HG03469 (cell line): ENCODE measurements at regions not wholly inside any gene's neighbourhood (a gene's known extent, or its start where the extent isn't known, plus 50 kb on each side); places are given as distances from the start of the nearest gene placed in this dataset.
"Not testable (repeated sequence)": the region's sequence is repeated elsewhere in the genome, so short reads cannot be mapped to it uniquely, and the experiment has no call there.

Source experiments
- ATAC-seq: cut with Tn5 transposase; IDR thresholded peaks from one replicate; pipeline ENCODE4 v1.9.1; 2021; ENCODE audit warnings: mild to moderate bottlenecking, moderate library complexity, moderate number of reproducible peaks; ENCODE audit not compliant: unreplicated experiment

DNA sequence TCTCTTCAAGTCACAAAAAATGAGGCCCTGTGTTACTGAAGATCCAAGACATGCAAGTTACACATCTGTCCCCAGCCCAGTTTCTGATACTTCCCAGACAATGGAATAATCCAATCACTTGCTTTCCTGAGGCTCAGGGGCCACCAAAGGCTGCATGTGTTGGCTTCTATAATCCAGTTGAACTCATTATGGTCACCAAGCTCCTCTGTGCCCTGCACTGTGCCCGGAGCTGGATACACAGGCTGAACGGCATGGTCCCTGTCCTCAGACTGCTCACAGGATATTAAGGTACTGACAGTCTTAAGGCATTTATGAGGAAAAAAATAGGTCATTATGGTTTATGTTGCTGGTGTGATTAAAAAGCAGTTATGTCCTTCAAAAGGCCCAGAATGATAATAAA lies 117.0 kb upstream of the SYT6 start:
- no peak for ATAC-seq

DNA sequence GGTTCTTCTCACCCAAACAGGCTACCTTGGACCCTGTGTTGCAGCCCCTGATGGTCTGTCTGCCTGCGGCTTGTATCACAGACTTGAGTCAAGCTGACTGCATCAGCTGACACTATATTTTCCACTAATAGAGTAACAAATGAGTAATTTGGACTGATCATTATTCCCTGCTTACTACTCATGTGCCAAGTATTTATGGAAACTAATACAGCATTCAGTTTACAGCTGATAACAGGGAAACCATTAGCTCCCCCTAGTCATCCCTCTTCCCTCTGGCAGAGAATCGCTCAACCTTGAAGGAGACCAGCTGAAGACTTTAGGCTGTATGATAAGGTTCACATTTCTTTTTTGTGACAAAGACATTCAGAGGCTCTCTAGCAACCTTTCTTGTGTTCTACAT lies 116.6 kb upstream of the SYT6 start:
- no peak for ATAC-seq

DNA sequence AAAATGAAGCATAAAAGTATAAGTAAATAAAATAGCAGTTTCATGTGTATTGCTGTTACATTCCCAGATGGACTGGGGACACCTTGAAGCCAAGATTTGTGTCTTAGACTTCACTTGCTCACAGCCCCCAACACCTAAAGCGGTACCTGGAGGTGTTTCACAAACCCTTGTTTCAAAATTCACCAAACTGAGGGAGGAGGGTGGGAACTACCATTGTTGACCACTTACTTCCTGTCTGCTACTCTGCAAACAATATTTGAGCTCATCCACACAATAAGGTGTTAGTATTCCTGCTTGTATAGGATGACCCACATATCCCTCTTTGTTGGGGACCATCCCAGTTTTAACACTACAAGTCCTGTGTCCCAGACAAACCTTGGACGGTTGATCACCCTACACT lies 115.9 kb upstream of the SYT6 start:
- no peak for ATAC-seq

DNA sequence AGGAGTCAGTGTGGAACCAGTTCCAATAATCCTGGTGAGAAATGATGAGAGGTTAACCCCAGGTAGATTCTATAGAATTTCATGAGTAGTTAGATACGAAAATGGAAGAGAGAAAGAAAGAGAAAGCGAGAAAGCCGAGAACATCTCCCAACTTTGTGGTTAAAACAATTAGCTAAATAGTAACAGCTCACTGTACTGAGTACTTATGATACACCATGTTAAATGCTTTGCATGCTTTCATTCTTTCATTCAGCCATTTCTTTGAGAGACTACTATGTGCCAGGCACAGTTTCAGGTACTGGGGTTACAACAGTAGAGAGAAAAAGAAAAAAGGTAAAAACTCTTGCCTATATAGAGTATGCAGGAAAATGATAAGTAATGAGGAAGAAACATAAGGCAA lies 109.7 kb upstream of the SYT6 start:
- ATAC-seq: peak; percentile 48

DNA sequence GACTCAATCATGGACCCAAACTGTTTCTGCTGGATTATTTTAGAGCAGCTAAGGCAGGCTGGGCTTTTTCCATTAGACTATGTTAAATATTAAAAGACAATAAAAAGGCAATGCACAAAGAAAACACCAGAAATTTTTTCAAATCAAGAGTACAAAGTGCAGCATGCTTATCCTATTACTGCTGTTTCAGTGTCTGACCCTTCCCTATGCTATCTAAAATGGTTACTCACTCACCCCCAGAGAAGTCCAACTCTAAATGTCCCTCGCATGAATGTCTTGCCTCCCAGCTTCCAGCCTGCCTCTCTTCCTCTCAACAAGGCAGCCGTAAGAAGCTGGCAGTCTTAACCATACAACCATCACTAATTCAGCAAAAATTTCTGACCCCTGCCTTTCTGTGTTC lies 108.7 kb upstream of the SYT6 start:
- no peak for ATAC-seq

DNA sequence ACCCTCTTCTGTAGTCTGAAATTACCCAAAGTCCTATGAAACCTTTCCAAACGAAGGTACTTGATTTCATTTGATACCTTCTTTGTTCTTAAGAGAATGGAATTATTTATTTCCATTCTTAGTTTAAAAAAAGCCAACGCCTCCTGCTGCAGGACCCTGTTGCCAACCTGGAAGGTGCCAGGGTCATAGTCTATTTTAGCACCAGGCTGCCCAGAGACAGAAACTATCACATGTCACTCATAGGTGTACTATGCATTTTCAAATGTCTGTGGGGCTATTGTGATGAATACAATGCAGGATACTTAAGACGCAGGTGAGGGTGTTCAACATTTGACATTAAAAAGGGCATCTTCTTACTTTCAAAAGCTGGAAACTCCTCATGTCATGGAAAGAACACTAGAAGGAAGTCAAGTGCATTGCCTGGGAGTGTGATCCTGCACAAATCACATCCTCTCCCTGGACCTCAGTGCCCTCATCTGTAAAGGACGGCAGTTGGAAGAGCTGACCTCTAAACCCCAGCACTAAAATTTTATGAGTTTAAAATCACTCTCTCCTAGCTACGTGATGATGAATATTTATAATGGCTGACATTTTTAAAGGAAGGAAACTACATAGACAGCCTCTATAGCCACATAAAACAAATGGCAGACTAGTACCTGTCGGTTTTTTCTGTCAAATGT lies 107.3 kb upstream of the SYT6 start:
- ATAC-seq: no peak

DNA sequence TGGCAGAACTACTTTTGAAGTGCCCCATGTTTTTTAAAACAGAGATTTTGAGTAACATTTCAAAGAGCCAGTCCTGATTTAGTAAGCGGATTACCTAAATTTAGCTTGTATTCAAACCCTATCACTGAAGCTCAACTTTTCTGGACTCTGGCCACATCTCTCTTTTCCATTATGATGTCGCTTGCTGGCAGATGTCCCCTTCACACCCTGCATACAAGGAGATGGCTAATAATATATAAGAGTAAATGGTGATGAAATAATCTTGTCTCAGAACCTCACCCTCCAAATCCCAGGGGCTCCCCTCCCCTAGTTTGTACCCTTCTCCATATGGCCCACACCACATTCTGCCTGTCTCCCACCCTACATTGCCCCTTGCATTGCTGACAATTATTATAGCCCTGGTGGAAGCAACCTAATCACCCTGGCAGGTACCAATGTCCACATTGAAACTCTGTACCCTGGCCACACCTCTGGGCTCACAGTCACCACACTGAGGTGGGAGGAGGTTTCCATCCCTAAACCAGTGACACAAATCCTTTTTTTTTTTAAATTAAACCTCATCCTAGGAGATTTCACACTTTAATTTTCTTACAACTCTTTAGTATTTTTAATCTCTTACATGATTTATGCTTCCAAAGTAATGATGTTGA lies 106.0 kb upstream of the SYT6 start:
- no peak for ATAC-seq

DNA sequence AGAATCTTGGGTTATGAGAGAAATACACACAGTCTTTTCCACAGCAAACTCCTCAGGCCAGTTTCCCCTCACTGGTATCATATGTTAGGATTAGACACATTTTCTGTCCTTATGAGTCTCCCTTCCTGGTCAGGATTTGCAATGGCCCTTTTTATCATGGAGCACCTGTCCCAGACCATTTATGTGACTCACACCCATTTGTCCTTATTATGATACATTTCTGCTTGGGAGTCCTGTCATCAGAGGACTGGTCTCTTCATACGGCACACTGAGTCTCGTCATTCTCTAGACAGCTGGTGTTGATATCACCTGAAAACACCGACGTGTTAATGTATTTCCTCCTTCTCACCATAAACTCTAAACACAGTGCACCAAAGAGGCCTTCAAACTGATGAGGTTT lies 105.0 kb upstream of the SYT6 start:
- ATAC-seq: no peak

DNA sequence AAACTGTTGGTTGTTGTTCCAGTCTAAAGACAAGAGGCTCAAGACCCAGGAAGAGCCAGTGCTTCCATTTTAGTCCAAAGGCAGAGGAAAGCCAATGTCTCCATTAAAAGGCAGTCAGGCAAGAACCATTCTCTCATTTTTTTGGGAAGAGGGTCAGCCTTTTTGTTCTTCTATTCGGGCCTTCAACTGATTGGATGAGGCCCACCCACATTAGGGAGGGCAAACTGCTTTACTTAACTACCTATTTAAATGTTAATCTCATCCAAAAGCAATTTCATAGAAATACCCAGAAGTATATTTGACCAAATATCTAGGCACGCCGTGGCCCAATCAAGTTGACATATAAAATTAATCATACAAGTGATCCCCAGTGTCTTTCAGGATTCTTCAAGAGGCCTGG lies 104.4 kb upstream of the SYT6 start:
- no peak for ATAC-seq

DNA sequence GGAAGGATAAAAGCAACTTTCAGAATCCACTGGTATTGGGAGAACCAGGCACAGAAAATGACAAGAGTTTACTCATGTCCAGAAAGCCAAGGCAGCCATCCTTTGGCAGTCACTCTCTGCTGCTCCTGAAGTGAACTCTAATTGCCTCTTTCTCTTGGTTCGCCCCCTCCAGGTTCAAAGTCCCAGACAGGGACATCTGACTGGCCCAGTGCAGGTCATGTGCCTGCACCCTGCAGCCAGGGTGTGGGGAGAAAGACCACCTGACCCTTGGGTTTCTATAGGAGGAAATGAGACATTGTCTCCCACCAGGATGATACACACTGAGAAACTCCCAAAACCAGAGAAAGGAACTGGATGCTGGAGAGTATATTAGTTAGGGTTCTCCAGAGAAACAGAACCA lies 103.9 kb upstream of the SYT6 start:
- no peak for ATAC-seq

DNA sequence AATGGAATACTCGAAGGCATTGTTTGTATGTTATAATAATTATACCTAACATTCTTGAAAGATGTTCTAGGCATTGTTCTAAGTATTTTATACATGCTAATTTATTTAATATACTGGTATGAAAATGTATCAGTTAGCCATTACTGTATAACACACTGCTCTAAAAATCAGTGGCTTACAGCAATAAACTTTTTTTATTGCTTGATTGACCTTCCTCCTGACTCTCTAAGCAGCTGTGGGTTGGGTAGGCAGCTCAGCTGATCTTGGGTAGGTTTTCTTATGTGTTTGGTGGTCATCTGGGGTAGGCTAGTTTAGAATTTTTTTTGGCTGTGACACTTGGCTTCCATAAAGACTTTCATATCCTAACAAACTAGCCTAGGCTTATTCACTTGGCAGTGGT lies 100.2 kb upstream of the SYT6 start:
- ATAC-seq: no peak

DNA sequence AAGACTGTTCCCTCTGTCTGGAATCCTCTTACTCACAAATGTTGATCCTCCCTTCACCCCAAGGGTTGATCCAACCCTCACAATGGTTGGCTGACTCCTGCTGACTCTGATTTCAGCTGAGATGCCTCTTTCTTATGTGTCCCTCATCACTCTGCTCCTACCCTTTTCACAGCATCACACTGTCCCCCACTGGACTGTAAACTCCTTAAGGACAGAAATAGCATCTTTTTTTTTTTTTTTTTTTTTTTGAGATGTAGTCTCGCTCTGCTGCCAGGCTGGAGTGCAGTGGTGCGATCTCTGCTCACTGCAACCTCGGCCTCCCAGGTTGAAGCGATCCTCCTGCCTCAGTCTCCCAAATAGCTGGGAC lies 97.9 kb upstream of the SYT6 start:
- no peak for ATAC-seq

DNA sequence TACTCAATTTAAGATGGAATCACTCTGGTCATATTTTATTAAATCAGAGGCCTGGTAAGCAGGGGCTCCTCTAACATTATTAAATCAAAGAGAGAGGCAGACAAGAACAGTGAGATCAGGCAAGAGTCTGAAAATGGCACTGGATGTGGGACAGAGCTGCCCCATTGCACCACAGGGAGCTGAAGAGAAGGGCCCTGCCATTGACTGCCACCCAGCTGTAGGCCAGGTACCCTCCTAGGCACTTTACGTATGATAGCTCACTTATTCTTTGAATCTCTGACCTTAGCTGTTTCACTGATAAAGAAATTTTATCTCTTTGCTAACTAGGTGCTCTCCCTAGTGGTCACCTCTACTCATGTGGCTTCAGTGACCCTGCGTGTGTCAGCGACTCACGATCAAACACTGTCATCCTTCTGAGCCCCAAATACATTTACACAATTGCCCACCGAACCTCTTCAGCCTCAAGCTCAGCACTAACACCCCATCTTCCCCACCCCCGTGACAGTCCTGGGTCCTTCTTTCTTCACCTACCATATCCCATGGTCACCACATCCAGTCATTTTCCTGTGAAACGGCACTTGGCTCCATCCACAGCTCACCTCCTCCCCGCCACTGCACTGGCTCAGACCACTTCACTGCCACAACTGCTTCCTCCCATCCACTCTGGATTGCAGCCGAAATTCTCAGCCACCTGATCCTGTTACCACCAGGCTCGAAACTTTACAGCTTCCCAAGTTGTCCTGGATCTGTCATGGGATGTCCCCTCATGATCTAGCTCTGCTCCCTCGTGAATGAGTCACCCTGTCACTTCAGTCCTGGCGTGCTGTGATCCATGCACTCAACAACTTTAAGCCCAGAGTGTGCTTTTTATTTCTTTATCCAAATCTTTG lies 97.3 kb upstream of the SYT6 start:
- no peak for ATAC-seq

DNA sequence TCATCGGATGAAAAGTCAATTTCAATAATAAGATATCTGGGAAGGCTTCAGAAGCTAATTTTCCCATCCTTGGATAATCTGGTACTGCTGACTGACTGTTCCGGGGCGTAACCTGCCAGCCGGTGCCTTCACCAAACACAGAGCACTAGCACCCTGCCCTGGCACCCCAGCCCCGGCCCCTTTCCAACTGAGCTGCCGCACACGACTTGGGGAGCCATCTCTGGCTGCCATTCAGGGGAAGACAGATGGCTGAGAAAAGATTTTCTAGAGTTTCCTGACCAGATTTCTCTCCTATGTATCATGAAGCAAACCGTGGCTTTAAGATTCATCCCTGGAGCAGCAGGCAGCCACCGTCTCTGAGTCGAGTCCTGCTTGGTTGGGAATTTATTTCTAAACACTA lies 96.0 kb upstream of the SYT6 start:
- no peak for ATAC-seq

DNA sequence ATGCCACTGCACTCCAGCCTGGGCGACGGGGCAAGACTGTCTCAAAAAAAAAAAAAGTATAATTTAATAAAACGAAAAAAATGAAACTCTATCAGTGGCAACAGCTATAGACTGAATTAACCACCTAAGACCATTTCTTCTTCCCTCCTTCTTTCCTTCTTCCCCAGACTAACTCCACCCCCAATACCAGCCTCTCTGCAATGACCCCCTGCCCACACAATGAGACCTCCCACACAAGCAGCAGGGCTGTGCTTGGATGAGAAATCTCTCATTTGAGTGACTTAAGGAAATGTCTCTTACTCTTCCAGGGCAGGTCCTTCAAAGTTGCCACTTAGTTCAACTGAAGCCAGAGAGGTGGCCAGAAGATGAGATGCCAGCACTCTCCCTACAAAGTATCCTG lies 94.5 kb upstream of the SYT6 start:
- no peak for ATAC-seq

DNA sequence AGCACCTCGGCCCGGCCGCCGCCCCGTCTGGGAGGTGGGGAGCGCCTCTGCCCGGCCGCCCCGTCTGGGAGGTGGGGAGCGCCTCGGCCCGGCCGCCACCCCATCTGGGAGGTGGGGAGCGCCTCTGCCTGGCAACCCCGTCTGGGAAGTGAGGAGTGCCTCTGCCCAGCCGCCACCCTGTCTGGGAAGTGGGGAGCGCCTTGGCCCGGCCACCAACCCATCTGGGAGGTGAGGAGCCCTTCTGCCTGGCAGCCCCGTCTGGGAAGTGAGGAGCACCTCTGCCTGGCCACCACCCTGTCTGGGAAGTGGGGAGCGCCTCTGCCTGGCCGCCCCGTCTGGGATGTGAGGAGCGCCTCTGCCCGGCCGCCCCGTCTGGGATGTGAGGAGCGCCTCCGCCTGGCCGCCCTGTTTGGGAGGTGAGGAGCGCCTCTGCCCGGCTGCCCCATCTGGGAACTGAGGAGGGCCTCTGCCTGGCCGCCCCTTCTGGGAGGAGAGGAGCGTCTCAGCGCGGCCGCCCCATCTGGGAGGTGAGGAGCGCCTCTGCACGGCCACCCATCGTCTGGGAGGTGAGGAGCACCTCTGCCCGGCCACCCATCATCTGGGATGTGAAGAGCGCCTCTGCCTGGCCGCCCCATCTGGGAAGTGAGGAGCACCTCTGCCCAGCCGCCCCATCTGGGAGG lies 89.0 kb upstream of the SYT6 start:
- ATAC-seq: not testable (repeated sequence)

DNA sequence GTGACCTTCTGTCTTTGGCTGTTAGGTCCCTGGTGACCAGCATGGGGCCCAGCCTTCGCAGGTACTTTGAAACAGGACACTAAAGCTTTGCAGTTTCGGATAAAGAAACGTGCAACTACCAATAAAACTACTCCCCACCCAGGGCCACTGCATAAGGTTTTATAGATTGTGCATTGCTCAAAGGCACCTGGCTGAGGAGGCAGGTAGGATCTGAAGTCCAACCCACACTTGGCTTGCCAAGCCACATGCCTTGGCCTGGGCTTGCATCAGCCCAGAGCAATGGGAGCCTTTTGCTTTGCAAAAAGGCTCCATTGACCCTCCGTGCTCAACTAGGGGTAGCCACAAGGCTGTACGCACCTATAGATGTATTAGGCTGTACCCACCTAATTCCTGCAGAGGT lies 84.4 kb upstream of the SYT6 start:
- ATAC-seq: no peak

DNA sequence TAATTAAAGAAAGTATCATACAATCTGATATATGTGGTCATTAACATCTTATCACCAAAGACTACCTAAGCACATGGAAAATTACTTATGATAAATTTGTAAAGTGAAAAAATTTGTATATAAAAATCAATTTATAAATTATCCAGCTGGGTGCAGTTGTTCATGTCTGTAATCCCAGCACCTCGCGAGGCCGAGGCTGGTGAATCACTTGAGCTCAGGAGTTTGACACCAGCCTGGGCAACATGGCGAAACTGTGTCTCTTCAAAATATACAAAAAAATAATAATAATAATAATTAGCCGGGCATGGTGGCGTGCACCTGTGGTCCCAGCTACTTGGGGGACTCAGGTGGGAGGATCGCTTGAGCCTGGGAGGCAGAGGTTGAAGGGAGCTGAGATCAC lies 82.8 kb upstream of the SYT6 start:
- ATAC-seq: no peak

DNA sequence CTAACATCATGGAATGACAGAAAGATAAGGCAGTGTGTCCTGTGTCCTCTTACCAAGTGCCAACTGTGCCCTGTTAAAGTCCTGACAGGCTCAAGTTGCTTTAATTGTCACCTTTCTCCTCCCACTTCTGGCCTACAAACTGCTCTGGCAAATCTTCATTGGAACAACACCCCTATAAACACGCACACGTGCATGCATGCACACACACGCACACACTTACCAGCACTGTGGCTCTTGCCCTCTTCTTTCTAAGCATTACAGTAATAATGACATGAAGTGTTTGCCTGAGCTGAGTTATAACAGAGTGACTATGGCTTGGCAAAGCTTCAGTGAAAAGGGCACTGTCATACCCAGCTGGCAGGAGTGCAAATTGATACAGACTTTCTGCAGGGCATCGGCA lies 82.3 kb upstream of the SYT6 start:
- no peak for ATAC-seq

DNA sequence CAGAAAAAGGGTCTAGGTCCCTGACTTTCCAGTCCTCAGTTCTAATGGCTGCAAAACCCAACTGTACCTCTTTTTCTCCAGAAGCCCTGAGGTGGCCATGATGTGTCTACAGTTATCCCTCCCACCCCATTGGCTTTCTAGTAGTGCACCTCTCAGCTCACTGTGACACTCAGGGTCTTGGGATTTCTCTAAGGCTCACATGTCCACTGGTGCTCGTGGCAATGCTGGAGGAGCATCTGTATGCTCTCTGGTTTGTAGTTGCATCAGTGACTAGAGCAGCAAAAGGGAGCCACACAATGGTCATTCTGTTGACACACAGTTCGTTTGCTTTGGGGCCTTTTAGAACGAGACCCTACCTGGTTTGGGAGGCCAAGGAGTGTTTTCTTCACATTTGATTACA lies 81.6 kb upstream of the SYT6 start:
- no peak for ATAC-seq

DNA sequence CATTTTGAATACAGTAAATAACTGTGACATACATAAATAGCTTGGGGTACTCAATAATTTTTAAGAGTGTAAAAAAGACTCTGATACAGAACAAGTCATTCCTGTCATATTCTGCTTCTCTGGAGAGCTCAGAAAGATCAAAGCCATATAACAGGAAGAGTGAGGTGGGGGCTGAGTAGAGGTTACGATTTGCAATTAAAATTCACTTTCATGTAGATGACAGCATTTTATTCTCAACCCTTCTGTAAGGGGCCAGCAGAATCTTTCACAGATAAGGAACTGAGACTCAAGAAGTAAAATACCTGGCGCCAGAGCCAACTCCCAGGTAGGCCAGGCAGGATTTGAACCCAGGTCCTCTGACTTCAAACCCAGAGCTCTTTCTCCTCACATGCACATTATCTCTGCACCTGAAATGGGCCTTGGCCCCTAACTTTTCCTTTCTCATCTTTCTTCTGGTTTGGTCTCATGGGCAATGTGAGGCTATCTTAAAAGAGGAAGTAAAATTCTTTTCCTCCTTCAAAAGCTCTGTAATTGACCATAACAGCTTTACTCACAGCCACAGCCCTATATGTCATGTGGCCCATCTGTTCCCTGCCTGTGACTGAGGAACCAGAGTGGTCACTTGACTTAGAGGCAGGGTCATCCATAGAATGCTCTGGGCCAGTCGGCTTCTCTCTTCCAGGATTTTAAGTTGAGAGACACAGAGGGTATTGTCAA lies 80.9 kb upstream of the SYT6 start:
- no peak for ATAC-seq
